HepG2 (cell line): ENCODE measurements at regions not wholly inside any gene's neighbourhood (a gene's known extent, or its start where the extent isn't known, plus 50 kb on each side); places are given as distances from the start of the nearest gene placed in this dataset.

Source experiments
- ATAC-seq: fragments of 200-7000 bp; cut with Tn5 transposase; 3 replicates; pipeline ENCODE4 v1.9.1; 2020; ENCODE audit warnings: mild to moderate bottlenecking, moderate library complexity
- BruUV-seq: library from RNA; stranded (reverse); fragments of 400-500 nt; replicated peaks from 2 replicates; lab custom pipeline; 2021; lab: Mats Ljungman, UMichigan
- CTCF ChIA-PET: fragments of 300-600 bp; formaldehyde crosslinking; extraction: SDS; loops from one replicate; lab custom pipeline; 2021; ENCODE audit warnings: low total read pairs, inconsistent platforms, low intra/inter-chr PET ratio; lab: Yijun Ruan, JAX
- POLR2A ChIA-PET: fragments of 350-600 bp; sonication (Branson Sonifier 250); formaldehyde crosslinking; loops from one replicate; lab custom pipeline; 2020; ENCODE audit warnings: antibody characterized with exemption, inconsistent platforms; lab: Yijun Ruan, JAX
- DNase-seq: peaks from one replicate; pipeline ENCODE4 v3.0.0-alpha.2; 2015; ENCODE audit warnings: low spot score
- FAIRE-seq: peaks from 3 replicates; lab custom pipeline; 2011; peaks lifted over from hg19 to GRCh38; lab: Jason Lieb, UNC
- H2AFZ ChIP-seq: one replicate; pipeline ENCODE4 v1.6.1; 2011; ENCODE audit warnings: low read length, inconsistent platforms
- H3K27ac ChIP-seq: fragments of 300-600 bp; 3 replicates; pipeline ENCODE4 v1.8.0; 2011; ENCODE audit warnings: mixed run types, mild to moderate bottlenecking, mixed read lengths, low read length, inconsistent platforms; ENCODE audit not compliant: insufficient read depth; ENCODE audit errors: extremely low read length
- H3K27me3 ChIP-seq, 2 experiments: fragments of 200-600 bp in 1 of 2; 2 replicates in 1 of 2; 3 replicates in 1 of 2; pipeline versions ENCODE4 v1.6.0 to v1.8.0; 2011; ENCODE audit warnings: low read length in 2 of 2, mild to moderate bottlenecking in 2 of 2, moderate library complexity in 2 of 2, inconsistent platforms in 1 of 2; ENCODE audit not compliant: insufficient read depth in 2 of 2, control insufficient read depth in 1 of 2
- H3K36me3 ChIP-seq, 2 experiments: fragments of 200-600 bp in 1 of 2; replicated peaks in 1 of 2; 2 replicates in 1 of 2; 3 replicates in 1 of 2; pipeline versions ENCODE4 v1.5.1 to v1.8.0; 2011; ENCODE audit warnings: low read length in 2 of 2, inconsistent platforms in 1 of 2; ENCODE audit not compliant: insufficient read depth in 2 of 2, control insufficient read depth in 1 of 2
- H3K4me1 ChIP-seq: 2 replicates; pipeline ENCODE4 v1.5.1; 2012; ENCODE audit warnings: low read length, inconsistent platforms; ENCODE audit not compliant: insufficient read depth
- H3K4me2 ChIP-seq: 2 replicates; pipeline ENCODE4 v1.6.0; 2011; ENCODE audit warnings: low read depth, low read length, inconsistent platforms
- H3K4me3 ChIP-seq, 3 experiments: fragments of 200-600 bp in 1 of 3; sonication (generic), shearing (Covaris generic) in 1 of 3; replicated peaks in 1 of 3; 2 replicates each; pipeline ENCODE4 v1.5.1; 2011 to 2016; ENCODE audit warnings: low read length in 3 of 3, inconsistent platforms in 2 of 3, low read depth in 2 of 3, mild to moderate bottlenecking in 2 of 3, control low read depth in 1 of 3, mixed read lengths in 1 of 3; ENCODE audit not compliant: insufficient read depth in 1 of 3
- H3K79me2 ChIP-seq: one replicate; pipeline ENCODE4 v1.6.1; 2011; ENCODE audit warnings: low read length, inconsistent platforms; ENCODE audit not compliant: insufficient read depth
- H3K9ac ChIP-seq: 2 replicates; pipeline ENCODE4 v1.6.0; 2011; ENCODE audit warnings: mild to moderate bottlenecking, low read depth, low read length, inconsistent platforms; ENCODE audit not compliant: insufficient read depth
- H3K9me3 ChIP-seq: 2 replicates; pipeline ENCODE4 v1.5.1; 2012; ENCODE audit warnings: mild to moderate bottlenecking, low read length
- H4K20me1 ChIP-seq: 2 replicates; pipeline ENCODE4 v1.6.0; 2011; ENCODE audit warnings: inconsistent platforms, mild to moderate bottlenecking, low read length, moderate library complexity; ENCODE audit not compliant: insufficient read depth
- CENPX ChIP-seq: sonication (generic); formaldehyde crosslinking; IDR thresholded peaks from 2 replicates; pipeline ENCODE4 v1.9.0; 2021; ENCODE audit warnings: mild to moderate bottlenecking, missing genetic modification reagents, moderate library complexity
- CHD4 ChIP-seq: fragments of 200-600 bp; sonication (generic); IDR thresholded peaks from 2 replicates; pipeline ENCODE4 v1.7.0; 2017; ENCODE audit warnings: mild to moderate bottlenecking, low read length, borderline replicate concordance
- GFI1 ChIP-seq: sonication (generic); formaldehyde crosslinking; IDR thresholded peaks from 2 replicates; pipeline ENCODE4 v1.5.0; 2020; ENCODE audit warnings: missing genetic modification reagents, mild to moderate bottlenecking, borderline replicate concordance
- MAFK ChIP-seq, 2 experiments: IDR thresholded peaks in 1 of 2; conservative IDR thresholded peaks in 1 of 2; 2 replicates each; pipeline ENCODE4 v1.6.1; 2011; ENCODE audit warnings: improper control_type of control experiment in 2 of 2, low read length in 2 of 2
- NR2F6 ChIP-seq, 2 experiments: IDR thresholded peaks; 2 replicates each; pipeline ENCODE4 v1.6.1; 2016; ENCODE audit warnings: antibody characterized with exemption in 1 of 2, mild to moderate bottlenecking in 1 of 2
- YY1 ChIP-seq: IDR thresholded peaks from 2 replicates; pipeline ENCODE4 v1.6.1; 2011; ENCODE audit warnings: low read length, low read depth, moderate library complexity, mild to moderate bottlenecking; ENCODE audit not compliant: insufficient read depth, insufficient replicate concordance
- ZNF232 ChIP-seq: sonication (generic); formaldehyde crosslinking; IDR thresholded peaks from 2 replicates; pipeline ENCODE4 v1.4.0; 2020; ENCODE audit warnings: missing genetic modification reagents, borderline replicate concordance
- ZNF30 ChIP-seq: sonication (generic); formaldehyde crosslinking; IDR thresholded peaks from 2 replicates; pipeline ENCODE4 v1.5.0; 2020; ENCODE audit warnings: mild to moderate bottlenecking, missing genetic modification reagents
- ZNF446 ChIP-seq: sonication (generic); formaldehyde crosslinking; IDR thresholded peaks from 2 replicates; pipeline ENCODE4 v1.5.0; 2020; ENCODE audit warnings: mild to moderate bottlenecking, missing genetic modification reagents
- WGBS: methylation state at CpG from one replicate; pipeline ENCODE4 v1.1.6; 2017; ENCODE audit warnings: low lambda C conversion rate; 5-methylcytosine and 5-hydroxymethylcytosine counted together
- in situ Hi-C: cut with HindIII; loops from 2 replicates; pipeline ENCODE4 v1.10.0; 2017; ENCODE audit warnings: low pct_unique_long_range_greater_than_20kb; ENCODE audit not compliant: extremely low pct_ligation_motif_present
- intact Hi-C: fragments of 100-400 bp; cut with micrococcal nuclease; formaldehyde crosslinking; loops from one replicate; pipeline ENCODE4 v1.10.0; 2022; ENCODE audit not compliant: unreplicated experiment
- TF ChIP-seq, protein P1 (sequence below): sonication (generic); formaldehyde crosslinking; IDR thresholded peaks from 2 replicates; pipeline ENCODE4 v1.4.0; 2020; ENCODE audit warnings: missing genetic modification reagents
- TF ChIP-seq, protein P2 (sequence below): conservative IDR thresholded peaks from 2 replicates; pipeline ENCODE4 v1.6.1; 2018; ENCODE audit warnings: missing genetic modification reagents

- in situ Hi-C loops, result no loop called here
- H2AFZ ChIP-seq, result no peak overlapping the region
- H3K4me2 ChIP-seq, result no peak overlapping the region
- POLR2A ChIA-PET, result no interaction called here
- DNase-seq (no peak), ATAC-seq (no peak), FAIRE-seq (no peak)
- H3K79me2 ChIP-seq, result no peaks in the 10 kb centered on the region
- 38% methylated on average over 2 of the region's 2 CpGs for WGBS
- CTCF ChIA-PET, result no interaction called here
- H3K36me3 ChIP-seq, result no peaks in the 10 kb centered on the region
- BruUV-seq, result no TSS peak
- H3K4me1 ChIP-seq, result no peaks in the 10 kb centered on the region
- intact Hi-C loops, result no loop called here
- no peaks in the 10 kb centered on the region for H3K9me3 ChIP-seq
- no peak overlapping the region for H3K4me3 ChIP-seq
- no peaks in the 10 kb centered on the region for H4K20me1 ChIP-seq
- TF ChIP-seq YY1 (no peak), ZNF232 (CRISPR knock-in tag) (no peak), ZNF446 (CRISPR knock-in tag) (no peak), CENPX (CRISPR knock-in tag) (no peak), GFI1 (CRISPR knock-in tag) (no peak), MAFK (conservative IDR thresholded peaks at IDR 0.05 in 1 of 2, IDR thresholded peaks at IDR 0.05 in 1 of 2; ENCODE audit: low read length in 2 of 2) (no peak), CHD4 (no peak), ZNF30 (CRISPR knock-in tag) (no peak), NR2F6 (IDR thresholded peaks at IDR 0.05) (no peak), NR2F6 (CRISPR knock-in tag; IDR thresholded peaks at IDR 0.05) (no peak)
- TF ChIP-seq, protein P1, sequence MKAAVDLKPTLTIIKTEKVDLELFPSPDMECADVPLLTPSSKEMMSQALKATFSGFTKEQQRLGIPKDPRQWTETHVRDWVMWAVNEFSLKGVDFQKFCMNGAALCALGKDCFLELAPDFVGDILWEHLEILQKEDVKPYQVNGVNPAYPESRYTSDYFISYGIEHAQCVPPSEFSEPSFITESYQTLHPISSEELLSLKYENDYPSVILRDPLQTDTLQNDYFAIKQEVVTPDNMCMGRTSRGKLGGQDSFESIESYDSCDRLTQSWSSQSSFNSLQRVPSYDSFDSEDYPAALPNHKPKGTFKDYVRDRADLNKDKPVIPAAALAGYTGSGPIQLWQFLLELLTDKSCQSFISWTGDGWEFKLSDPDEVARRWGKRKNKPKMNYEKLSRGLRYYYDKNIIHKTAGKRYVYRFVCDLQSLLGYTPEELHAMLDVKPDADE (CRISPR knock-in tag), result no peak
- TF ChIP-seq, protein P2, sequence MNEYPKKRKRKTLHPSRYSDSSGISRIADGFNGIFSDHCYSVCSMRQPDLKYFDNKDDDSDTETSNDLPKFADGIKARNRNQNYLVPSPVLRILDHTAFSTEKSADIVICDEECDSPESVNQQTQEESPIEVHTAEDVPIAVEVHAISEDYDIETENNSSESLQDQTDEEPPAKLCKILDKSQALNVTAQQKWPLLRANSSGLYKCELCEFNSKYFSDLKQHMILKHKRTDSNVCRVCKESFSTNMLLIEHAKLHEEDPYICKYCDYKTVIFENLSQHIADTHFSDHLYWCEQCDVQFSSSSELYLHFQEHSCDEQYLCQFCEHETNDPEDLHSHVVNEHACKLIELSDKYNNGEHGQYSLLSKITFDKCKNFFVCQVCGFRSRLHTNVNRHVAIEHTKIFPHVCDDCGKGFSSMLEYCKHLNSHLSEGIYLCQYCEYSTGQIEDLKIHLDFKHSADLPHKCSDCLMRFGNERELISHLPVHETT (CRISPR knock-in tag), result no peak
- no peak overlapping the region for H3K27ac ChIP-seq
- H3K9ac ChIP-seq, result no peak overlapping the region
- H3K27me3 ChIP-seq, result no peaks in the 10 kb centered on the region
These were observed 620.2 kb downstream of the ETNK1 start for GRCh38 chr12:23245186-23245585.
